B cell (primary cell): ENCODE measurements at regions not wholly inside any gene's neighbourhood (a gene's known extent, or its start where the extent isn't known, plus 50 kb on each side); places are given as distances from the start of the nearest gene placed in this dataset.

Source experiments
- ATAC-seq: fragments of 200-7000 bp; cut with Tn5 transposase; one replicate; pipeline ENCODE4 v1.10.0; 2021; ENCODE audit warnings: low read depth, mild to moderate bottlenecking, moderate number of reproducible peaks, moderate library complexity
- CTCF ChIA-PET: fragments of 350-600 bp; sonication (Branson Sonifier 250); formaldehyde crosslinking; loops from one replicate; lab custom pipeline; 2021; ENCODE audit warnings: antibody characterized with exemption, inconsistent platforms; lab: Charles Lee
- POLR2A ChIA-PET: fragments of 350-600 bp; sonication (Branson Sonifier 250); formaldehyde crosslinking; loops from one replicate; lab custom pipeline; 2021; ENCODE audit warnings: antibody characterized with exemption; lab: Charles Lee
- DNase-seq: peaks from one replicate; pipeline ENCODE4 v3.0.0; 2013
- H2AFZ ChIP-seq: 2 replicates; pipeline ENCODE4 v1.6.1; 2012; ENCODE audit warnings: mild to moderate bottlenecking, low read depth, low read length; ENCODE audit not compliant: insufficient read depth, poor library complexity, severe bottlenecking
- H3K27ac ChIP-seq, 2 donors: 1 replicate in 1 of 2; 2 replicates in 1 of 2; pipeline ENCODE4 v1.5.1; 2012 to 2013; ENCODE audit warnings: low read length in 2 of 2, mild to moderate bottlenecking in 2 of 2, moderate library complexity in 1 of 2
- H3K27me3 ChIP-seq, 4 experiments: fragments of 200-600 bp in 1 of 4; sonication (generic) in 1 of 4; replicated peaks in 1 of 4; 1 replicate in 2 of 4; 2 replicates in 2 of 4; pipeline versions ENCODE4 v1.6.1 to v1.7.0; 2013 to 2016; ENCODE audit warnings: low read length in 3 of 4, mild to moderate bottlenecking in 2 of 4, mixed read lengths in 1 of 4, moderate library complexity in 1 of 4; ENCODE audit not compliant: insufficient read depth in 4 of 4, control insufficient read depth in 3 of 4; ENCODE audit errors: control extremely low read depth in 1 of 4
- H3K36me3 ChIP-seq, 2 experiments: replicated peaks in 1 of 2; 1 replicate in 1 of 2; 2 replicates in 1 of 2; pipeline versions ENCODE4 v1.6.1 to v1.7.1; 2013; ENCODE audit warnings: low read length in 1 of 2; ENCODE audit not compliant: insufficient read depth in 2 of 2, control insufficient read depth in 1 of 2; ENCODE audit errors: control extremely low read depth in 1 of 2, extremely low read depth in 1 of 2
- H3K4me1 ChIP-seq, 2 donors: fragments of 200-600 bp in 1 of 2; sonication (generic) in 1 of 2; 1 replicate in 1 of 2; 2 replicates in 1 of 2; pipeline versions ENCODE4 v1.5.1 to v1.6.1; 2013 to 2017; ENCODE audit warnings: low read length in 2 of 2; ENCODE audit not compliant: control insufficient read depth in 2 of 2, insufficient read depth in 2 of 2
- H3K4me2 ChIP-seq: replicated peaks from 2 replicates; pipeline ENCODE3; 2012; ENCODE audit warnings: mild to moderate bottlenecking, low read depth, low read length; ENCODE audit not compliant: poor library complexity, severe bottlenecking
- H3K4me3 ChIP-seq, 5 experiments: fragments of 200-600 bp in 1 of 5; sonication (generic) in 1 of 5; 1 replicate in 3 of 5; 2 replicates in 2 of 5; pipeline versions ENCODE4 v1.5.1 to v1.7.0; 2011 to 2016; ENCODE audit warnings: low read length in 4 of 5, mild to moderate bottlenecking in 4 of 5, low read depth in 2 of 5, control low read depth in 1 of 5, moderate library complexity in 1 of 5; ENCODE audit not compliant: insufficient read depth in 1 of 5; ENCODE audit errors: control extremely low read depth in 1 of 5, extremely low read depth in 1 of 5
- H3K79me2 ChIP-seq: fragments of 200-600 bp; sonication (generic); one replicate; pipeline ENCODE4 v1.6.0; 2016; ENCODE audit warnings: low read length; ENCODE audit not compliant: control insufficient read depth, insufficient read depth
- H3K9ac ChIP-seq: fragments of 200-600 bp; sonication (generic); 2 replicates; pipeline ENCODE4 v1.6.1; 2017; ENCODE audit warnings: mild to moderate bottlenecking, low read length, moderate library complexity
- H3K9me3 ChIP-seq, 3 donors: one replicate each; pipeline versions ENCODE4 v1.6.1 to v1.7.1; 2013; ENCODE audit warnings: low read length in 2 of 3; ENCODE audit not compliant: control insufficient read depth in 2 of 3, insufficient read depth in 1 of 3; ENCODE audit errors: control extremely low read depth in 1 of 3
- H4K20me1 ChIP-seq: 2 replicates; pipeline ENCODE4 v1.6.0; 2012; ENCODE audit warnings: mild to moderate bottlenecking, low read length; ENCODE audit not compliant: insufficient read depth, control insufficient read depth, poor library complexity, severe bottlenecking
- H3K27ac Mint-ChIP-seq: one replicate; pipeline ENCODE4 v1.8.0; 2021; ENCODE audit warnings: mixed read lengths
- H3K27me3 Mint-ChIP-seq: one replicate; pipeline ENCODE4 v1.8.0; 2021; ENCODE audit warnings: mixed read lengths
- H3K4me1 Mint-ChIP-seq: one replicate; pipeline ENCODE4 v1.8.0; 2021; ENCODE audit warnings: mixed read lengths
- H3K4me3 Mint-ChIP-seq: one replicate; pipeline ENCODE4 v1.8.0; 2021; ENCODE audit warnings: mixed read lengths
- H3K9me3 Mint-ChIP-seq: one replicate; pipeline ENCODE4 v1.8.0; 2022; ENCODE audit warnings: mixed read lengths; ENCODE audit not compliant: insufficient read depth
- CTCF ChIP-seq: fragments of 200-600 bp; IDR thresholded peaks from one replicate; pipeline ENCODE4 v1.8.0; 2022; ENCODE audit warnings: antibody characterized with exemption, mild to moderate bottlenecking
- EZH2 ChIP-seq: IDR thresholded peaks from 2 replicates; pipeline ENCODE4 v1.6.1; 2012; ENCODE audit warnings: borderline replicate concordance, low read depth, mild to moderate bottlenecking, moderate library complexity, low read length; ENCODE audit not compliant: insufficient read depth, poor library complexity, severe bottlenecking
- WGBS: methylation state at CpG from one replicate; pipeline ENCODE4 v1.1.5; 2013; ENCODE audit warnings: missing lambda C conversion rate; ENCODE audit not compliant: insufficient coverage; 5-methylcytosine and 5-hydroxymethylcytosine counted together
- intact Hi-C: fragments of 100-400 bp; cut with micrococcal nuclease; formaldehyde crosslinking; loops from one replicate; pipeline ENCODE4 v1.10.0; 2022

- Mint-ChIP-seq H3K27me3 (no peaks in the 10 kb centered on the region), H3K27ac (no peak overlapping the region), H3K4me1 (no peaks in the 10 kb centered on the region), H3K4me3 (no peak overlapping the region), H3K9me3 (peaks cover 2% of the 10 kb centered on the region)
- Histone ChIP-seq H3K4me2 (no peak overlapping the region), H3K36me3 (no peaks in the 10 kb centered on the region), H3K27me3 (no peaks in the 10 kb centered on the region), H3K9me3 (peaks cover 0 to 5% (median 3%) of the 10 kb centered on the region in 3 donors), H3K79me2 (no peaks in the 10 kb centered on the region), H3K9ac (no peak overlapping the region), H3K4me3 (no peak overlapping the region), H3K27ac (no peak overlapping the region), H3K4me1 (no peaks in the 10 kb centered on the region), H2AFZ (no peak overlapping the region), H4K20me1 (no peaks in the 10 kb centered on the region)
- no peak for ATAC-seq
- intact Hi-C loops, result no loop called here
- no peak for TF ChIP-seq EZH2
- TF ChIP-seq CTCF, result no peak
- ChIA-PET CTCF (no interaction called here), POLR2A (no interaction called here)
- DNase-seq, result no peak
- no CpG with 5 or more reads among the region's 1 CpG for WGBS
Observed at GRCh38 chr12:90441431-90441830, 513.5 kb downstream of the CCER1 start.

GRCh38 chr12:90428881-90429280 lies 526.1 kb downstream of the CCER1 start:
- no peaks in the 10 kb centered on the region for H3K4me1 ChIP-seq
- Mint-ChIP-seq H3K4me1 (no peaks in the 10 kb centered on the region), H3K27me3 (no peaks in the 10 kb centered on the region), H3K27ac (no peak overlapping the region), H3K9me3 (no peaks in the 10 kb centered on the region), H3K4me3 (no peak overlapping the region)
- H3K9me3 ChIP-seq, result no peaks in the 10 kb centered on the region
- H3K79me2 ChIP-seq, result no peaks in the 10 kb centered on the region
- ATAC-seq (no peak), DNase-seq (no peak)
- CTCF ChIA-PET, result no interaction called here
- no peaks in the 10 kb centered on the region for H3K36me3 ChIP-seq
- H3K27ac ChIP-seq, result no peak overlapping the region
- H3K27me3 ChIP-seq, result no peaks in the 10 kb centered on the region
- WGBS, result no CpG with 5 or more reads among the region's 3 CpGs
- POLR2A ChIA-PET, result no interaction called here
- no peak overlapping the region for H3K4me3 ChIP-seq
- no peak overlapping the region for H3K9ac ChIP-seq
- H2AFZ ChIP-seq, result no peak overlapping the region
- intact Hi-C loops, result no loop called here
- H3K4me2 ChIP-seq, result no peak overlapping the region
- TF ChIP-seq CTCF (no peak), EZH2 (no peak)
- no peaks in the 10 kb centered on the region for H4K20me1 ChIP-seq
